ENCODE measurements at regions not wholly inside any gene's neighbourhood (a gene's known extent, or its start where the extent isn't known, plus 50 kb on each side); places are given as distances from the start of the nearest gene placed in this dataset.

GRCh38 chr6:154614641-154615040, 104.2 kb upstream of the CNKSR3 start:
- TF ChIP-seq EZH2phosphoT487 (IDR thresholded peaks at IDR 0.05; ENCODE audit: borderline replicate concordance, low read depth) (no peak), FOXJ3 (CRISPR knock-in tag; IDR thresholded peaks at IDR 0.05) (no peak), USF2 (IDR thresholded peaks at IDR 0.05; ENCODE audit: borderline replicate concordance, low read depth, low read length) (no peak), MEF2A (IDR thresholded peaks at IDR 0.05; ENCODE audit: borderline replicate concordance, low read depth) (no peak), JUND (IDR thresholded peaks at IDR 0.05) (no peak), SIN3A (IDR thresholded peaks at IDR 0.05; ENCODE audit: borderline replicate concordance, low read depth, low read length) (no peak), YY1 (IDR thresholded peaks at IDR 0.05; ENCODE audit: low read depth) (no peak), RFX5 (IDR thresholded peaks at IDR 0.05; ENCODE audit: low read length) (no peak), TAF1 (IDR thresholded peaks at IDR 0.05; ENCODE audit: borderline replicate concordance, low read depth, low read length) (no peak), REST (IDR thresholded peaks at IDR 0.05; ENCODE audit: low read depth, low read length) (no peak), CHD2 (IDR thresholded peaks at IDR 0.05; ENCODE audit: low read length, partially characterized antibody) (no peak), CTCF (IDR thresholded peaks at IDR 0.05) (no peak), POLR2AphosphoS5 (IDR thresholded peaks at IDR 0.05; ENCODE audit: low read depth, low read length) (no peak), IRF3 (IDR thresholded peaks at IDR 0.05; ENCODE audit: low read depth, low read length) (no peak), GATA2 (CRISPR knock-in tag; IDR thresholded peaks at IDR 0.05) (no peak), USF1 (IDR thresholded peaks at IDR 0.05; ENCODE audit: borderline replicate concordance, low read depth) (no peak), RCOR1 (IDR thresholded peaks at IDR 0.05; ENCODE audit: low read length) (no peak), ELF1 (IDR thresholded peaks at IDR 0.05) (no peak), ZBTB33 (IDR thresholded peaks at IDR 0.05; ENCODE audit: borderline replicate concordance, low read depth) (no peak)
- Histone ChIP-seq H4K20me1 (ENCODE audit: insufficient read depth) (no peaks in the 10 kb centered on the region), H3K9ac (no peak overlapping the region), H3K79me2 (ENCODE audit: insufficient read depth) (no peaks in the 10 kb centered on the region), H3K36me3 (replicated peaks in 1 of 2; ENCODE audit: control insufficient read depth in 1 of 2, insufficient read depth in 2 of 2, low read length in 1 of 2) (no peaks in the 10 kb centered on the region), H2AFZ (ENCODE audit: low read depth) (no peak overlapping the region), H3F3A (replicated peaks; ENCODE audit: insufficient read depth) (peaks cover 9% of the 10 kb centered on the region), H3K9me3 (no peaks in the 10 kb centered on the region), H3K9me2 (no peaks in the 10 kb centered on the region), H3K27me3 (ENCODE audit: insufficient read depth) (no peaks in the 10 kb centered on the region), H3K4me3 (ENCODE audit: low read depth in 2 of 2, low read length in 1 of 2) (no peak overlapping the region), H3K4me1 (ENCODE audit: control insufficient read depth in 1 of 2, insufficient read depth in 2 of 2, low read depth in 1 of 2, low read length in 1 of 2) (peaks cover 0 to 4% of the 10 kb centered on the region in 2 experiments; a peak in 3 of 4 replicates), H3K27ac (ENCODE audit: low read depth in 2 of 2, low read length in 1 of 2) (peak overlapping the region in 1 of 2 experiments; percentile 60; a peak in 1 of 4 replicates), H3K4me2 (no peak overlapping the region)
- WGBS (ENCODE audit: low lambda C conversion rate): 94% methylated on average over 4 of the region's 4 CpGs
- ChIA-PET CTCF (no interaction called here), POLR2A (no interaction called here)
- DNase-seq: no peak
